HG03280 (cell line): ENCODE measurements at regions not wholly inside any gene's neighbourhood (a gene's known extent, or its start where the extent isn't known, plus 50 kb on each side); places are given as distances from the start of the nearest gene placed in this dataset.
"Not testable (repeated sequence)": the region's sequence is repeated elsewhere in the genome, so short reads cannot be mapped to it uniquely, and the experiment has no call there.

ENCODE experiments used
- ATAC-seq: cut with Tn5 transposase; IDR thresholded peaks from one replicate; pipeline ENCODE4 v1.9.1; 2021; ENCODE audit warnings: mild to moderate bottlenecking, moderate library complexity; ENCODE audit not compliant: unreplicated experiment

GRCh38 chr3:28139288-28139687, 102.1 kb upstream of the CMC1 start:
- ATAC-seq, result no peak

- ATAC-seq, result no peak
Measured at GRCh38 chr3:28139967-28140634, 101.3 kb upstream of the CMC1 start.

- ATAC-seq, result no peak
Measured at GRCh38 chr3:28140664-28141063, 100.8 kb upstream of the CMC1 start.

GRCh38 chr3:28149960-28150359, 91.5 kb upstream of the CMC1 start:
- ATAC-seq, result no peak

GRCh38 chr3:28150465-28151206, 90.8 kb upstream of the CMC1 start:
- no peak for ATAC-seq

- ATAC-seq, result no peak
Measured at GRCh38 chr3:28151207-28151550, 90.2 kb upstream of the CMC1 start.

GRCh38 chr3:28151608-28152228, 89.7 kb upstream of the CMC1 start:
- peak; percentile 86 for ATAC-seq

- no peak for ATAC-seq
Measured at GRCh38 chr3:28155631-28156030, 85.8 kb upstream of the CMC1 start.

- not testable (repeated sequence) for ATAC-seq
Measured at GRCh38 chr3:28156599-28156998, 84.8 kb upstream of the CMC1 start.

GRCh38 chr3:28171962-28172361, 69.5 kb upstream of the CMC1 start:
- ATAC-seq, result no peak

GRCh38 chr3:28172748-28173147, 68.7 kb upstream of the CMC1 start:
- no peak for ATAC-seq

- no peak for ATAC-seq
Measured at GRCh38 chr3:28173836-28174235, 67.6 kb upstream of the CMC1 start.

GRCh38 chr3:28186748-28187147, 54.7 kb upstream of the CMC1 start:
- no peak for ATAC-seq

GRCh38 chr3:28188686-28189085, 52.7 kb upstream of the CMC1 start:
- ATAC-seq, result no peak

GRCh38 chr3:28191363-28191762, 50.1 kb upstream of the CMC1 start:
- ATAC-seq, result no peak
